Right cardiac atrium (tissue), 5 donors: ENCODE measurements at regions not wholly inside any gene's neighbourhood (a gene's known extent, or its start where the extent isn't known, plus 50 kb on each side); places are given as distances from the start of the nearest gene placed in this dataset.

Experiments
- ATAC-seq, 2 donors: fragments of 200-7000 bp; cut with Tn5 transposase; one replicate each; pipeline versions ENCODE4 v1.8.0 to v1.9.1; 2020; ENCODE audit warnings: moderate library complexity in 2 of 2, mild to moderate bottlenecking in 1 of 2
- DNase-seq, 3 donors: peaks; one replicate each; pipeline ENCODE4 v3.0.0-alpha.2; 2020
- H3K27ac ChIP-seq: one replicate; pipeline ENCODE4 v1.5.1; 2013; ENCODE audit warnings: mild to moderate bottlenecking, low read length, control low read depth, moderate library complexity
- H3K27me3 ChIP-seq: one replicate; pipeline ENCODE4 v1.6.1; 2013; ENCODE audit not compliant: control insufficient read depth, insufficient read depth
- H3K4me1 ChIP-seq: one replicate; pipeline ENCODE4 v1.6.1; 2013; ENCODE audit warnings: low read length; ENCODE audit not compliant: control insufficient read depth, insufficient read depth
- H3K4me3 ChIP-seq: one replicate; pipeline ENCODE4 v1.5.1; 2013; ENCODE audit warnings: low read length, control low read depth
- H3K9me3 ChIP-seq: one replicate; pipeline ENCODE4 v1.6.1; 2013; ENCODE audit warnings: low read length; ENCODE audit not compliant: control insufficient read depth
- WGBS: extraction: QIAGEN DNeasy Blood & Tissue Kit; methylation state at CpG from one replicate; pipeline ENCODE4 v1.1.7; 2013; 5-methylcytosine and 5-hydroxymethylcytosine counted together
- intact Hi-C, 4 donors: fragments of 100-400 bp; cut with DNase I; formaldehyde crosslinking; loops; one replicate each; pipeline versions ENCODE4 v1.11.0 to v1.14.0; 2022 to 2023
- donor health status: healthy with polysubstance abuse.
- donor health status: DM: no; HTN: yes; CAD: no.
- donor health status: DM: no; HTN: no; CAD: no.
- donor health status: DM: no; HTN: yes; CAD: no; lungs with severe emphysema.
- donor health status: DM: yes; HTN: yes; CAD: no.

- no peaks in the 10 kb centered on the region for H3K4me1 ChIP-seq
- H3K27ac ChIP-seq: no peak overlapping the region
- 71% methylated on average over 2 of the region's 2 CpGs for WGBS
- DNase-seq: no peak
- intact Hi-C loops: no loop called here
- no peak for ATAC-seq
- H3K9me3 ChIP-seq: no peaks in the 10 kb centered on the region
- H3K27me3 ChIP-seq: no peaks in the 10 kb centered on the region
- H3K4me3 ChIP-seq: no peak overlapping the region
These were observed 656.6 kb downstream of the NR4A2 start for GRCh38 chr2:155675920-155676319.

GRCh38 chr2:155665704-155666103 is 666.8 kb downstream of the NR4A2 start:
- H3K4me1 ChIP-seq: no peaks in the 10 kb centered on the region
- H3K27me3 ChIP-seq: no peaks in the 10 kb centered on the region
- H3K9me3 ChIP-seq: no peaks in the 10 kb centered on the region
- 67% methylated on average over 5 of the region's 5 CpGs for WGBS
- H3K4me3 ChIP-seq: no peak overlapping the region
- intact Hi-C loops: no loop called here
- DNase-seq (no peak), ATAC-seq (no peak)
- H3K27ac ChIP-seq: no peak overlapping the region

- Histone ChIP-seq H3K9me3 (no peaks in the 10 kb centered on the region), H3K4me1 (no peaks in the 10 kb centered on the region), H3K4me3 (no peak overlapping the region), H3K27ac (no peak overlapping the region), H3K27me3 (no peaks in the 10 kb centered on the region)
- DNase-seq: no peak
- 74% methylated on average over 3 of the region's 3 CpGs for WGBS
- intact Hi-C loops: no loop called here
- no peak for ATAC-seq
These were observed 669.3 kb downstream of the NR4A2 start for GRCh38 chr2:155663265-155663664.

- Histone ChIP-seq H3K4me1 (no peaks in the 10 kb centered on the region), H3K9me3 (no peaks in the 10 kb centered on the region), H3K4me3 (no peak overlapping the region), H3K27ac (no peak overlapping the region), H3K27me3 (no peaks in the 10 kb centered on the region)
- no peak for DNase-seq
- WGBS: 89% methylated on average over 4 of the region's 4 CpGs
- intact Hi-C loops: no loop called here
- no peak for ATAC-seq
These were observed 670.3 kb downstream of the NR4A2 start for GRCh38 chr2:155662224-155662623.

- WGBS: 65% methylated on average over 1 of the region's 1 CpG
- no peak overlapping the region for H3K27ac ChIP-seq
- no peak for ATAC-seq
- H3K4me1 ChIP-seq: no peaks in the 10 kb centered on the region
- H3K9me3 ChIP-seq: no peaks in the 10 kb centered on the region
- intact Hi-C loops: no loop called here
- no peak overlapping the region for H3K4me3 ChIP-seq
- DNase-seq: no peak
- no peaks in the 10 kb centered on the region for H3K27me3 ChIP-seq
These were observed 679.3 kb downstream of the NR4A2 start for GRCh38 chr2:155653176-155653575.

- Histone ChIP-seq H3K27ac (no peak overlapping the region), H3K9me3 (no peaks in the 10 kb centered on the region), H3K4me3 (no peak overlapping the region), H3K4me1 (no peaks in the 10 kb centered on the region), H3K27me3 (no peaks in the 10 kb centered on the region)
- intact Hi-C loops: no loop called here
- DNase-seq (no peak), ATAC-seq (no peak)
- WGBS: 71% methylated on average over 6 of the region's 6 CpGs
These were observed 680.7 kb downstream of the NR4A2 start for GRCh38 chr2:155651851-155652250.

GRCh38 chr2:155645791-155646190 is 686.7 kb downstream of the NR4A2 start:
- no peaks in the 10 kb centered on the region for H3K4me1 ChIP-seq
- H3K27me3 ChIP-seq: no peaks in the 10 kb centered on the region
- H3K9me3 ChIP-seq: no peaks in the 10 kb centered on the region
- no peak overlapping the region for H3K27ac ChIP-seq
- DNase-seq (no peak), ATAC-seq (no peak)
- intact Hi-C loops: no loop called here
- no peak overlapping the region for H3K4me3 ChIP-seq

- no peak overlapping the region for H3K27ac ChIP-seq
- 58% methylated on average over 2 of the region's 2 CpGs for WGBS
- H3K4me1 ChIP-seq: no peaks in the 10 kb centered on the region
- no peaks in the 10 kb centered on the region for H3K9me3 ChIP-seq
- no peak for ATAC-seq
- intact Hi-C loops: no loop called here
- H3K27me3 ChIP-seq: no peaks in the 10 kb centered on the region
- no peak overlapping the region for H3K4me3 ChIP-seq
- DNase-seq: no peak
These were observed 689.3 kb downstream of the NR4A2 start for GRCh38 chr2:155643056-155643775.

- Histone ChIP-seq H3K27ac (no peak overlapping the region), H3K9me3 (no peaks in the 10 kb centered on the region), H3K27me3 (no peaks in the 10 kb centered on the region), H3K4me1 (no peaks in the 10 kb centered on the region), H3K4me3 (no peak overlapping the region)
- 35% methylated on average over 4 of the region's 4 CpGs for WGBS
- ATAC-seq (no peak), DNase-seq (peak in 1 of 3 donors; percentile 18)
- intact Hi-C loops: no loop called here
These were observed 698.5 kb downstream of the NR4A2 start for GRCh38 chr2:155633887-155634570.

GRCh38 chr2:155633060-155633839 is 699.3 kb downstream of the NR4A2 start:
- intact Hi-C loops: no loop called here
- no peak overlapping the region for H3K4me3 ChIP-seq
- H3K27ac ChIP-seq: no peak overlapping the region
- H3K4me1 ChIP-seq: no peaks in the 10 kb centered on the region
- H3K27me3 ChIP-seq: no peaks in the 10 kb centered on the region
- ATAC-seq (no peak), DNase-seq (no peak)
- no peaks in the 10 kb centered on the region for H3K9me3 ChIP-seq
- WGBS: 47% methylated on average over 4 of the region's 4 CpGs

GRCh38 chr2:155630760-155631159 is 701.8 kb downstream of the NR4A2 start:
- Histone ChIP-seq H3K9me3 (no peaks in the 10 kb centered on the region), H3K27me3 (no peaks in the 10 kb centered on the region), H3K4me1 (no peaks in the 10 kb centered on the region), H3K4me3 (no peak overlapping the region), H3K27ac (no peak overlapping the region)
- no peak for ATAC-seq
- DNase-seq: no peak
- intact Hi-C loops: no loop called here
- WGBS: 58% methylated on average over 5 of the region's 5 CpGs
